Endothelial cell of umbilical vein (primary cell): ENCODE measurements at regions not wholly inside any gene's neighbourhood (a gene's known extent, or its start where the extent isn't known, plus 50 kb on each side); places are given as distances from the start of the nearest gene placed in this dataset.

Experiments used
- BruUV-seq: library from RNA; stranded (reverse); fragments of 400-500 nt; replicated peaks from 2 replicates; lab custom pipeline; 2021; lab: Mats Ljungman, UMichigan
- CTCF ChIA-PET: fragments of 300-600, 350-600 bp; sonication (Branson Sonifier 250); formaldehyde crosslinking; loops from one replicate; lab custom pipeline; 2021; ENCODE audit warnings: antibody characterized with exemption, inconsistent platforms; lab: Charles Lee
- POLR2A ChIA-PET: fragments of 300-600, 350-600 bp; sonication (Branson Sonifier 250); formaldehyde crosslinking; loops from one replicate; lab custom pipeline; 2021; ENCODE audit warnings: antibody characterized with exemption, inconsistent platforms; lab: Charles Lee
- DNase-seq: peaks from one replicate; pipeline ENCODE4 v3.0.0-alpha.2; 2011; ENCODE audit warnings: low read depth, low spot score
- FAIRE-seq: peaks from 2 replicates; lab custom pipeline; 2011; peaks lifted over from hg19 to GRCh38; lab: Jason Lieb, UNC
- H2AFZ ChIP-seq: 2 replicates; pipeline ENCODE4 v1.6.0; 2012; ENCODE audit warnings: low read depth, low read length, control low read depth, inconsistent platforms
- H3K27ac ChIP-seq: 2 replicates; pipeline ENCODE4 v1.5.1; 2011; ENCODE audit warnings: low read depth, mild to moderate bottlenecking, control low read depth, low read length, moderate library complexity; ENCODE audit not compliant: insufficient read depth
- H3K27me3 ChIP-seq, 2 experiments: 2 replicates each; pipeline versions ENCODE4 v1.6.0 to v1.6.1; 2011; ENCODE audit warnings: low read length in 2 of 2, mixed read lengths in 1 of 2; ENCODE audit not compliant: control insufficient read depth in 2 of 2, insufficient read depth in 2 of 2
- H3K36me3 ChIP-seq, 2 experiments: 2 replicates in 1 of 2; 3 replicates in 1 of 2; pipeline ENCODE4 v1.5.1; 2011; ENCODE audit warnings: low read length in 2 of 2, mild to moderate bottlenecking in 1 of 2, moderate library complexity in 1 of 2; ENCODE audit not compliant: control insufficient read depth in 2 of 2, insufficient read depth in 2 of 2; ENCODE audit errors: extremely low read depth in 1 of 2
- H3K4me1 ChIP-seq: 3 replicates; pipeline ENCODE4 v1.5.1; 2011; ENCODE audit warnings: mild to moderate bottlenecking, low read length; ENCODE audit not compliant: control insufficient read depth, insufficient read depth; ENCODE audit errors: extremely low read depth
- H3K4me2 ChIP-seq: 2 replicates; pipeline ENCODE4 v1.6.1; 2011; ENCODE audit warnings: low read length, control low read depth, mixed read lengths; ENCODE audit not compliant: insufficient read depth
- H3K4me3 ChIP-seq, 3 experiments: fragments of 200-600 bp in 1 of 3; sonication (generic), shearing (Covaris generic) in 1 of 3; replicated peaks in 1 of 3; 2 replicates each; pipeline ENCODE4 v1.5.1; 2011 to 2016; ENCODE audit warnings: control low read depth in 3 of 3, low read length in 3 of 3, mild to moderate bottlenecking in 2 of 3, inconsistent platforms in 1 of 3, low read depth in 1 of 3, moderate library complexity in 1 of 3; ENCODE audit not compliant: insufficient read depth in 1 of 3
- H3K79me2 ChIP-seq: 2 replicates; pipeline ENCODE4 v1.6.0; 2012; ENCODE audit warnings: low read length, inconsistent platforms; ENCODE audit not compliant: control insufficient read depth, insufficient read depth
- H3K9ac ChIP-seq: replicated peaks from 2 replicates; pipeline ENCODE3; 2011; ENCODE audit warnings: low read length, control low read depth; ENCODE audit not compliant: insufficient read depth; ENCODE audit errors: extremely low read depth
- H3K9me1 ChIP-seq: replicated peaks from 3 replicates; pipeline ENCODE4 v1.6.0; 2011; ENCODE audit warnings: mild to moderate bottlenecking, low read length; ENCODE audit not compliant: control insufficient read depth, insufficient read depth; ENCODE audit errors: extremely low read depth
- H3K9me3 ChIP-seq: replicated peaks from 2 replicates; pipeline ENCODE4 v1.5.1; 2012; ENCODE audit warnings: low read length, inconsistent platforms; ENCODE audit not compliant: control insufficient read depth, insufficient read depth
- H4K20me1 ChIP-seq: replicated peaks from 2 replicates; pipeline ENCODE3; 2011; ENCODE audit warnings: mild to moderate bottlenecking, low read length; ENCODE audit not compliant: control insufficient read depth, insufficient read depth; ENCODE audit errors: extremely low read depth
- CTCF ChIP-seq, 2 donors: IDR thresholded peaks; 1 replicate in 1 of 2; 2 replicates in 1 of 2; pipeline ENCODE4 v1.5.1; 2011; ENCODE audit warnings: low read length in 2 of 2, mild to moderate bottlenecking in 2 of 2, moderate library complexity in 2 of 2, control low read depth in 1 of 2, inconsistent platforms in 1 of 2, low read depth in 1 of 2; ENCODE audit not compliant: insufficient read depth in 1 of 2; ENCODE audit errors: extremely low read depth in 1 of 2
- EZH2 ChIP-seq: IDR thresholded peaks from 2 replicates; pipeline ENCODE4 v1.6.1; 2012; ENCODE audit warnings: borderline replicate concordance, low read depth, mild to moderate bottlenecking, moderate library complexity, low read length, inconsistent platforms; ENCODE audit not compliant: severe bottlenecking
- FOS ChIP-seq: IDR thresholded peaks from 2 replicates; pipeline ENCODE4 v1.6.1; 2011; ENCODE audit warnings: mild to moderate bottlenecking, low read length, moderate library complexity, borderline replicate concordance; ENCODE audit not compliant: insufficient read depth
- GATA2 ChIP-seq: IDR thresholded peaks from 2 replicates; pipeline ENCODE4 v1.7.0; 2011; ENCODE audit warnings: low read depth, mild to moderate bottlenecking, moderate library complexity, mixed read lengths, low read length; ENCODE audit not compliant: insufficient read length, insufficient read depth
- JUN ChIP-seq: IDR thresholded peaks from 2 replicates; pipeline ENCODE4 v1.6.1; 2011; ENCODE audit warnings: borderline replicate concordance, low read depth; ENCODE audit not compliant: insufficient read length, insufficient read depth
- MAX ChIP-seq: IDR thresholded peaks from 2 replicates; pipeline ENCODE4 v1.6.1; 2011; ENCODE audit not compliant: insufficient read depth, insufficient read length
- MYC ChIP-seq: IDR thresholded peaks from one replicate; pipeline ENCODE4 v1.6.1; 2011; ENCODE audit warnings: mild to moderate bottlenecking, low read depth, low read length
- POLR2A ChIP-seq: IDR thresholded peaks from 2 replicates; pipeline ENCODE4 v1.6.1; 2012; ENCODE audit warnings: low read depth, mild to moderate bottlenecking, control low read depth, low read length
- POLR2AphosphoS5 ChIP-seq: IDR thresholded peaks from 2 replicates; pipeline ENCODE4 v1.6.1; 2012; ENCODE audit warnings: low read depth, mild to moderate bottlenecking, control low read depth, low read length, moderate library complexity; ENCODE audit not compliant: insufficient read depth
- dilution Hi-C: fragments of 300-500 bp; cut with MboI; formaldehyde crosslinking; loops from one replicate; pipeline ENCODE4 v1.15.0; 2019; ENCODE audit warnings: low sequenced_read_pairs; ENCODE audit not compliant: extremely low pct_ligation_motif_present
- intact Hi-C: fragments of 100-400 bp; cut with micrococcal nuclease; formaldehyde crosslinking; loops from one replicate; pipeline ENCODE4 v1.10.0; 2022

- dilution Hi-C loops, result no loop called here
- no TSS peak for BruUV-seq
- no peaks in the 10 kb centered on the region for H3K36me3 ChIP-seq
- H3K4me1 ChIP-seq, result no peaks in the 10 kb centered on the region
- no peaks in the 10 kb centered on the region for H3K79me2 ChIP-seq
- CTCF ChIA-PET, result no interaction called here
- DNase-seq (no peak), FAIRE-seq (no peak)
- H2AFZ ChIP-seq, result no peak overlapping the region
- no peak overlapping the region for H3K9ac ChIP-seq
- H3K9me3 ChIP-seq, result no peaks in the 10 kb centered on the region
- no peaks in the 10 kb centered on the region for H4K20me1 ChIP-seq
- no peaks in the 10 kb centered on the region for H3K9me1 ChIP-seq
- no peak overlapping the region for H3K27ac ChIP-seq
- intact Hi-C loops, result no loop called here
- H3K27me3 ChIP-seq, result no peaks in the 10 kb centered on the region
- no peak overlapping the region for H3K4me2 ChIP-seq
- H3K4me3 ChIP-seq, result no peak overlapping the region
- POLR2A ChIA-PET, result no interaction called here
- TF ChIP-seq CTCF (IDR thresholded peaks at IDR 0.05; ENCODE audit: extremely low read depth in 1 of 2, insufficient read depth in 1 of 2, low read depth in 1 of 2, low read length in 2 of 2) (no peak), EZH2 (no peak), MAX (no peak), FOS (no peak), GATA2 (no peak), JUN (no peak), POLR2AphosphoS5 (no peak), POLR2A (no peak), MYC (no peak)
Measured at GRCh38 chr17:34758316-34758715, 178.9 kb downstream of the TMEM132E start.
